Astrocyte (in vitro differentiated cells and primary cell): ENCODE measurements at regions not wholly inside any gene's neighbourhood (a gene's known extent, or its start where the extent isn't known, plus 50 kb on each side); places are given as distances from the start of the nearest gene placed in this dataset.

Experiments used
- EZH2 ChIP-seq: IDR thresholded peaks from 2 replicates; pipeline ENCODE4 v1.6.1; 2012; ENCODE audit warnings: mild to moderate bottlenecking, low read length, inconsistent platforms; ENCODE audit not compliant: insufficient read depth
- TF ChIP-seq, protein P1 (sequence below): IDR thresholded peaks from 2 replicates; pipeline ENCODE4 v1.5.1; 2011; ENCODE audit warnings: low read depth, mild to moderate bottlenecking, inconsistent platforms, low read length, moderate library complexity; ENCODE audit not compliant: insufficient read depth

GRCh38 chr4:84419201-84419600, 79.9 kb downstream of the NKX6-1 start:
- TF ChIP-seq, protein P1, sequence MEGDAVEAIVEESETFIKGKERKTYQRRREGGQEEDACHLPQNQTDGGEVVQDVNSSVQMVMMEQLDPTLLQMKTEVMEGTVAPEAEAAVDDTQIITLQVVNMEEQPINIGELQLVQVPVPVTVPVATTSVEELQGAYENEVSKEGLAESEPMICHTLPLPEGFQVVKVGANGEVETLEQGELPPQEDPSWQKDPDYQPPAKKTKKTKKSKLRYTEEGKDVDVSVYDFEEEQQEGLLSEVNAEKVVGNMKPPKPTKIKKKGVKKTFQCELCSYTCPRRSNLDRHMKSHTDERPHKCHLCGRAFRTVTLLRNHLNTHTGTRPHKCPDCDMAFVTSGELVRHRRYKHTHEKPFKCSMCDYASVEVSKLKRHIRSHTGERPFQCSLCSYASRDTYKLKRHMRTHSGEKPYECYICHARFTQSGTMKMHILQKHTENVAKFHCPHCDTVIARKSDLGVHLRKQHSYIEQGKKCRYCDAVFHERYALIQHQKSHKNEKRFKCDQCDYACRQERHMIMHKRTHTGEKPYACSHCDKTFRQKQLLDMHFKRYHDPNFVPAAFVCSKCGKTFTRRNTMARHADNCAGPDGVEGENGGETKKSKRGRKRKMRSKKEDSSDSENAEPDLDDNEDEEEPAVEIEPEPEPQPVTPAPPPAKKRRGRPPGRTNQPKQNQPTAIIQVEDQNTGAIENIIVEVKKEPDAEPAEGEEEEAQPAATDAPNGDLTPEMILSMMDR = no peak
- no peak for TF ChIP-seq EZH2
